Kidney (tissue), 13 donors: ENCODE measurements at regions not wholly inside any gene's neighbourhood (a gene's known extent, or its start where the extent isn't known, plus 50 kb on each side); places are given as distances from the start of the nearest gene placed in this dataset.

ENCODE experiments used
- DNase-seq, 5 donors: peaks; one replicate each; pipeline ENCODE4 v3.0.0-alpha.2; 2013 to 2020
- FAIRE-seq: peaks from 2 replicates; lab custom pipeline; 2012; peaks lifted over from hg19 to GRCh38; lab: Jason Lieb, UNC
- H3K27ac ChIP-seq, 2 donors: one replicate each; pipeline ENCODE4 v1.7.0; 2013; ENCODE audit warnings: low read depth in 2 of 2, low read length in 2 of 2, inconsistent platforms in 1 of 2
- H3K27me3 ChIP-seq: one replicate; pipeline ENCODE4 v1.7.1; 2013; ENCODE audit warnings: low read length, inconsistent platforms; ENCODE audit not compliant: control insufficient read depth, insufficient read depth
- H3K36me3 ChIP-seq, 3 donors: one replicate each; pipeline versions ENCODE4 v1.7.0 to v1.7.1; 2013; ENCODE audit warnings: low read length in 3 of 3, control low read depth in 1 of 3, inconsistent platforms in 1 of 3; ENCODE audit not compliant: insufficient read depth in 3 of 3, control insufficient read depth in 2 of 3
- H3K4me1 ChIP-seq, 3 donors: one replicate each; pipeline versions ENCODE4 v1.7.0 to v1.7.1; 2013; ENCODE audit warnings: low read length in 3 of 3, inconsistent platforms in 1 of 3, low read depth in 1 of 3; ENCODE audit not compliant: control insufficient read depth in 2 of 3, insufficient read depth in 2 of 3
- H3K4me3 ChIP-seq, 3 donors: one replicate each; pipeline versions ENCODE4 v1.7.0 to v1.8.1; 2013; ENCODE audit warnings: low read length in 3 of 3, control low read depth in 1 of 3, inconsistent platforms in 1 of 3
- H3K9ac ChIP-seq, 3 donors: one replicate each; pipeline versions ENCODE4 v1.7.0 to v1.7.1; 2013; ENCODE audit warnings: low read length in 3 of 3, control low read depth in 1 of 3, inconsistent platforms in 1 of 3
- H3K9me3 ChIP-seq, 3 donors: one replicate each; pipeline versions ENCODE4 v1.7.0 to v1.7.1; 2013; ENCODE audit warnings: low read length in 3 of 3, control low read depth in 1 of 3, inconsistent platforms in 1 of 3; ENCODE audit not compliant: control insufficient read depth in 2 of 3, insufficient read depth in 1 of 3
- intact Hi-C: fragments of 100-400 bp; cut with DNase I; formaldehyde crosslinking; loops from one replicate; pipeline ENCODE4 v1.11.1; 2022
- TF ChIP-seq, protein P1 (sequence below): IDR thresholded peaks from 3 replicates; pipeline ENCODE4 v1.5.1; 2012; ENCODE audit warnings: mild to moderate bottlenecking, moderate library complexity, borderline replicate concordance; ENCODE audit not compliant: insufficient read depth; ENCODE audit errors: extremely low read depth
- donor health status: control.
- donor health status: control.
- donor health status: control.
- donor health status: control.
- donor health status: control.
- donor health status: DM: yes; HTN: yes; CAD: no.
- donor health status: Normal renal cell carcinoma (clear cell type).

DNA sequence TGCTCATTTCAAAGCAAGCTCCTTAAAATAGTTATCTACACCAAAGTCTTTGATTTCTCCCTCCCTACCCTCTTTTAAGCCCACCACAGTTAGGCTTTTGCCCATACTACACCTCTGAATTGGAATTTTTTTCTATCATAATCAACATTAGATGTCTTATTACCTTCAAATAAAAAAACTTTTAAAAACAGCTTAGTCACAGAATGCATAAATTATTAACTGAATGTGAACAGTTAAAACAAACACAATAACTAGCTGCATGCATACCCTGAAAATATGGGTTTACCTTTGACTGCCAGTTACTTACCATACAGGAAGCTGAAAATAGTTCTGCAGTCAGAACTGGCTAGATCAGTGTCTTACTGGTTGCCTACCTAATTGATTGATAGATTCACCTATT is 210.9 kb downstream of the TGFB2 start:
- no peak overlapping the region for H3K4me3 ChIP-seq
- H3K27ac ChIP-seq: no peak overlapping the region
- no peaks in the 10 kb centered on the region for H3K27me3 ChIP-seq
- H3K36me3 ChIP-seq: no peaks in the 10 kb centered on the region
- H3K9me3 ChIP-seq: no peaks in the 10 kb centered on the region
- FAIRE-seq: no peak
- no peak for DNase-seq
- intact Hi-C loops: no loop called here
- TF ChIP-seq, protein P1, sequence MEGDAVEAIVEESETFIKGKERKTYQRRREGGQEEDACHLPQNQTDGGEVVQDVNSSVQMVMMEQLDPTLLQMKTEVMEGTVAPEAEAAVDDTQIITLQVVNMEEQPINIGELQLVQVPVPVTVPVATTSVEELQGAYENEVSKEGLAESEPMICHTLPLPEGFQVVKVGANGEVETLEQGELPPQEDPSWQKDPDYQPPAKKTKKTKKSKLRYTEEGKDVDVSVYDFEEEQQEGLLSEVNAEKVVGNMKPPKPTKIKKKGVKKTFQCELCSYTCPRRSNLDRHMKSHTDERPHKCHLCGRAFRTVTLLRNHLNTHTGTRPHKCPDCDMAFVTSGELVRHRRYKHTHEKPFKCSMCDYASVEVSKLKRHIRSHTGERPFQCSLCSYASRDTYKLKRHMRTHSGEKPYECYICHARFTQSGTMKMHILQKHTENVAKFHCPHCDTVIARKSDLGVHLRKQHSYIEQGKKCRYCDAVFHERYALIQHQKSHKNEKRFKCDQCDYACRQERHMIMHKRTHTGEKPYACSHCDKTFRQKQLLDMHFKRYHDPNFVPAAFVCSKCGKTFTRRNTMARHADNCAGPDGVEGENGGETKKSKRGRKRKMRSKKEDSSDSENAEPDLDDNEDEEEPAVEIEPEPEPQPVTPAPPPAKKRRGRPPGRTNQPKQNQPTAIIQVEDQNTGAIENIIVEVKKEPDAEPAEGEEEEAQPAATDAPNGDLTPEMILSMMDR: no peak
- no peak overlapping the region for H3K9ac ChIP-seq
- H3K4me1 ChIP-seq: no peaks in the 10 kb centered on the region

DNA sequence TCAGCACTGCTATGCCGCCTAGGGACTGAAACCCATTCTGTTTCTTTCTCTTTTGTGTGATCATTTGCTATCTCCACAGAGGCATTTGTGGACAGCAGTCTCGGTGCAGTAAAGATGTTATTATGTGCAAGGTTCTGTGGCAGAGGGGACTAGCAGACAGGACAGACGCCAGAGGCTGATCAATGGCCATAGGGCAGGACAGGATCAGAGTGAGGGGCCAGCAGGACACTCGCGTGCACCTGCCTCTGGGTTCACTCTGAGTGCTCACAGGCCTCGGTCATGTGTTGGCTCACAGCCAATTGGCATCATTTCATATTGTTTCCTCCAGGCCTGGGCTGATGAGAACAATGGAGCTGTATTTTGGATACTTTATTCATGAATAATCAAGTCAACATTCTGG is 212.6 kb downstream of the TGFB2 start:
- no peaks in the 10 kb centered on the region for H3K9me3 ChIP-seq
- no peaks in the 10 kb centered on the region for H3K4me1 ChIP-seq
- TF ChIP-seq, protein P1: no peak
- H3K4me3 ChIP-seq: no peak overlapping the region
- H3K27me3 ChIP-seq: no peaks in the 10 kb centered on the region
- no peak overlapping the region for H3K27ac ChIP-seq
- H3K9ac ChIP-seq: no peak overlapping the region
- FAIRE-seq (no peak), DNase-seq (peak in 4 of 5 donors; percentile 33 to 65 (median 58))
- H3K36me3 ChIP-seq: no peaks in the 10 kb centered on the region
- intact Hi-C loops: no loop called here

DNA sequence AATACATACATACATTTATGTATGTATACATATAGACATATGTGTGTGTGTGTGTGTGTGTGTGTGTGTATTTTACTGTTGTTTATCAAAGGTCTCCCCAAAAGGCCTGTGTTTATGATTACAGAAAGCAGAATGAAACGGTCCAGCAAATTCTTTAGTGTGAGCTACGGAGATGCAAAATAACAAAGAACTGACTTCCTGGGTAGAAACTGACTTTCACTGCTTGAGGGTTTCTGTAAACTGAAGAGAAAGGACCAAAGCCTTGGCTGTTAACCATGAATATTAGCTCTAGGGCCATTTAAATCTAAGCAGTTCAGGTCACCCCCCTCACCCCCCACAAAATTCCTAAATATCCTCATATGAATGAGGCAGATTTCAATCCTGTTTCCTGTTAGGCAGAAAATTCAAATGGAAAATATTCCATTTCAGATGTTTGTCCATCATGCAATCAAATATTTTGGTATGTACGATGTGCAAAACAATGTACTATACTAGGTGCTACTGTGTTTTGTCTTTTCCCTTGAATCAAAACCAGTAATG is 213.2 kb downstream of the TGFB2 start:
- DNase-seq: peak in 1 of 5 donors; percentile 8
- no peaks in the 10 kb centered on the region for H3K27me3 ChIP-seq
- no peak for FAIRE-seq
- H3K36me3 ChIP-seq: no peaks in the 10 kb centered on the region
- no peak overlapping the region for H3K9ac ChIP-seq
- H3K27ac ChIP-seq: no peak overlapping the region
- no peaks in the 10 kb centered on the region for H3K9me3 ChIP-seq
- H3K4me1 ChIP-seq: no peaks in the 10 kb centered on the region
- intact Hi-C loops: no loop called here
- TF ChIP-seq, protein P1: no peak
- no peak overlapping the region for H3K4me3 ChIP-seq

DNA sequence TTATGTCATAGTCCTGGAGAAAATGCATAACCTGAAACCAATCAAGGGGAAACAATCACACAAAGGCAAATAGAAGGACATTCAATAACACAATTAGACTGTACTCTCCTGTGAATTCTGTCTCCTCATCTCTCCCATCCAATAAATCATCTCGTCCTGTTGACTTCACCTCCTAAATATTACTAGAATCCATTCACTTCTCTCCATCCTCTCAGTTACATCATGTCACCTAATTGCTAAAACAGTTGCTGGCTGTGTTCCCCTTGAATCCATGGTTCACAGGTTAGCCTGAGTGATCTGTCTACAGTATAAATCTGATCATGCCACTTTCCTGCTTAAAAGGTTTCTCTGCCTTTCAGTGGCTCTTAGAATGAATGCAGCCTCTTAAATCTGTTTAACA is 220.2 kb downstream of the TGFB2 start:
- Histone ChIP-seq H3K27ac (no peak overlapping the region), H3K4me3 (no peak overlapping the region), H3K27me3 (no peaks in the 10 kb centered on the region), H3K9me3 (no peaks in the 10 kb centered on the region), H3K4me1 (no peaks in the 10 kb centered on the region), H3K36me3 (no peaks in the 10 kb centered on the region), H3K9ac (no peak overlapping the region)
- DNase-seq (peak in 2 of 5 donors; percentile 13 to 26), FAIRE-seq (no peak)
- TF ChIP-seq, protein P1: no peak
- intact Hi-C loops: no loop called here
